PFSK-1 (cell line): ENCODE measurements at regions not wholly inside any gene's neighbourhood (a gene's known extent, or its start where the extent isn't known, plus 50 kb on each side); places are given as distances from the start of the nearest gene placed in this dataset.

Experiments
- FOXP2 ChIP-seq: optimal IDR thresholded peaks from 2 replicates; pipeline ENCODE3; 2011; ENCODE audit warnings: borderline replicate concordance, control low read depth, inconsistent platforms; ENCODE audit not compliant: insufficient read depth; ENCODE audit errors: extremely low read length, extremely low read depth
- POLR2AphosphoS5 ChIP-seq: IDR thresholded peaks from 2 replicates; pipeline ENCODE4 v1.6.1; 2012; ENCODE audit warnings: low read depth, mild to moderate bottlenecking, control low read depth, low read length, moderate library complexity
- REST ChIP-seq, 2 experiments: IDR thresholded peaks; 2 replicates each; pipeline versions ENCODE4 v1.6.1 to v1.8.0; 2011 to 2012; ENCODE audit warnings: low read depth in 2 of 2, low read length in 2 of 2, control low read depth in 1 of 2, inconsistent platforms in 1 of 2, mild to moderate bottlenecking in 1 of 2, moderate library complexity in 1 of 2; ENCODE audit not compliant: insufficient read depth in 1 of 2
- SIN3A ChIP-seq: IDR thresholded peaks from 2 replicates; pipeline ENCODE4 v1.6.1; 2012; ENCODE audit warnings: mild to moderate bottlenecking, low read length, moderate library complexity, borderline replicate concordance; ENCODE audit not compliant: insufficient read depth
- TAF1 ChIP-seq: IDR thresholded peaks from 2 replicates; pipeline ENCODE4 v1.6.1; 2012; ENCODE audit warnings: low read length, control low read depth, borderline replicate concordance; ENCODE audit not compliant: insufficient read depth

GRCh38 chr18:4734021-4734420, 278.9 kb upstream of the DLGAP1 start:
- TF ChIP-seq TAF1 (no peak), FOXP2 (no peak), SIN3A (no peak), REST (IDR thresholded peaks at IDR 0.05; ENCODE audit: insufficient read depth in 1 of 2, low read depth in 2 of 2, low read length in 2 of 2) (no peak), POLR2AphosphoS5 (no peak)

GRCh38 chr18:4721545-4721944, 266.4 kb upstream of the DLGAP1 start:
- TF ChIP-seq POLR2AphosphoS5, result no peak

DNA sequence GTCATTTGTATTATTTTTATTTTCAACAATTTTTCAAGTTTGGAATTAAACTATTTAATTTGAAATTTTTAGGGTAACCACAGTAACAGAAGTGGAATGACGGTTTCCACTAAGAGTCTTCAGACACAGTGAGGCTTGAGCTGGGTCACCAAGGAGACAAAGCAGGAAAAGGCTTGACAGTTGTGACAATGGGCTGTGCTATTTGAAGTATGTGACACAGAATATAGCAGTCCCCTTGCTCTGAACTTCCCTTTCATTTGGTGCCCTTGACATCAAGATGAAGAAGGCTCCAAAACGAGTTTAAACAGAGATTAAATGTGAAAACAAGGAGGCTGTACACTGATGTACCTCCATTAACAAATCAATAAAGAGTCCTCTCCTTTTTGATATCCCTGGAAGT, 265.4 kb upstream of the DLGAP1 start:
- TF ChIP-seq FOXP2 (no peak), REST (IDR thresholded peaks at IDR 0.05; ENCODE audit: insufficient read depth in 1 of 2, low read depth in 2 of 2, low read length in 2 of 2) (no peak), TAF1 (no peak), SIN3A (no peak), POLR2AphosphoS5 (no peak)

GRCh38 chr18:4705894-4706293, 250.8 kb upstream of the DLGAP1 start:
- TF ChIP-seq TAF1, result no peak
- TF ChIP-seq SIN3A, result no peak

DNA sequence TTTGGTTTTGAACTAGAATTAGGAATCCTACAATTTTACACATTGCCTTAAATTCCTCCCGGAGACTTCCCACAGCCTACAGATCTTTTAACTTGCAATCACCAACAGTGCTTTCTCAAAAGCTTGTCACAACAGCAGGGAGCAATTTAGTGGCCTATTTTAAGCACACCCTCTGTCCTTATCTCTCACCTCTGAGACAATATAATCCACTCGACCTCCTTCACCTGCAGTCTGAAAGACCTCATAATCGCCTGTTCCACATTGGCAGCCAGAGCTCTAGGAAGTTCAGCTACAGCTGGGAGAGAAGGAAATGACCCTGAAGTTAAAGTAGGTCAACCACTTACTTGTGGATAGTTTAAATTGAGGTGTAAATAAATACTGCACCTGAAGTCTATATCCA, 249.7 kb upstream of the DLGAP1 start:
- TF ChIP-seq SIN3A, result no peak
- TF ChIP-seq FOXP2, result no peak
- TF ChIP-seq REST (IDR thresholded peaks at IDR 0.05; ENCODE audit: insufficient read depth in 1 of 2, low read depth in 2 of 2, low read length in 2 of 2), result no peak
- no peak for TF ChIP-seq TAF1
- TF ChIP-seq POLR2AphosphoS5, result no peak

DNA sequence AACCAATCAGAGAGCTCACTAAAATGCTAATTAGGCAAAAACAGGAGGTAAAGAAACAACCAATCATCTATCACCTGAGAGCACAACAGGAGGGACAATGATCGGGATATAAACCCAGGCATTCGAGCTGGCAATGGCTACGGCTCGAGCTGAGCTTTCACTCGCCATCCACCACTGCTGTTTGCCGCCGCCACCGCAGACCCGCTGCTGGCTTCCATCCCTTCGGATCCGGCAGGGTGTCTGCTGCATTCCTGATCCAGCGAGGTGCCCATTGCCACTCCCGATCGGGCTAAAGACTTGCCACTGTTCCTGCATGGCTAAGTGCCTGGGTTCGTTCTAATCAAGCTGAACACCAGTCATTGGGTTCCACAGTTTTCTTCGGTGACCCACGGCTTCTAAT, 236.7 kb upstream of the DLGAP1 start:
- TF ChIP-seq POLR2AphosphoS5 (no peak), TAF1 (no peak), FOXP2 (no peak), REST (IDR thresholded peaks at IDR 0.05; ENCODE audit: insufficient read depth in 1 of 2, low read depth in 2 of 2, low read length in 2 of 2) (no peak), SIN3A (no peak)
